HEK293 (cell line): ENCODE measurements at regions not wholly inside any gene's neighbourhood (a gene's known extent, or its start where the extent isn't known, plus 50 kb on each side); places are given as distances from the start of the nearest gene placed in this dataset.

Experiments
- CTCF ChIA-PET: fragments of 350-600 bp; formaldehyde crosslinking; extraction: SDS; loops from one replicate; lab custom pipeline; 2021; ENCODE audit warnings: antibody characterized with exemption; lab: Yijun Ruan, JAX
- POLR2A ChIA-PET: fragments of 300-600 bp; formaldehyde crosslinking; extraction: SDS; loops from one replicate; lab custom pipeline; 2020; ENCODE audit warnings: antibody characterized with exemption, inconsistent platforms; lab: Yijun Ruan, JAX
- H3K27ac ChIP-seq: fragments of 200-500 bp; sonication (Bioruptor generic); 2 replicates; pipeline ENCODE4 v1.5.1; 2014; ENCODE audit warnings: low read depth, low read length, control low read depth, inconsistent platforms; ENCODE audit errors: extremely low read depth
- H3K36me3 ChIP-seq, 2 experiments: fragments of 200-500 bp in 1 of 2; sonication (Bioruptor generic) in 1 of 2; 1 replicate in 1 of 2; 2 replicates in 1 of 2; pipeline ENCODE4 v1.5.1; 2014 to 2017; ENCODE audit warnings: inconsistent platforms in 2 of 2, low read length in 2 of 2; ENCODE audit not compliant: control insufficient read depth in 2 of 2, insufficient read depth in 1 of 2
- H3K4me1 ChIP-seq: fragments of 200-500 bp; sonication (Bioruptor generic); 2 replicates; pipeline ENCODE4 v1.5.1; 2014; ENCODE audit warnings: mild to moderate bottlenecking, low read length, inconsistent platforms; ENCODE audit not compliant: control insufficient read depth, insufficient read depth
- H3K4me3 ChIP-seq: 2 replicates; pipeline ENCODE4 v1.5.1; 2011; ENCODE audit warnings: low read depth, mild to moderate bottlenecking, control low read depth, low read length, moderate library complexity
- H3K9me3 ChIP-seq: fragments of 200-500 bp; sonication (Bioruptor generic); 2 replicates; pipeline ENCODE4 v1.5.1; 2014; ENCODE audit warnings: low read depth, low read length, inconsistent platforms; ENCODE audit not compliant: control insufficient read depth, insufficient read depth
- BCL11A ChIP-seq: fragments of 450-650 bp; formaldehyde crosslinking; IDR thresholded peaks from 2 replicates; pipeline ENCODE4 v1.5.1; 2016; ENCODE audit warnings: low read depth, missing biosample characterization, missing genetic modification characterization
- GFI1B ChIP-seq: fragments of 450-650 bp; formaldehyde crosslinking; IDR thresholded peaks from 2 replicates; pipeline ENCODE4 v1.5.1; 2016; ENCODE audit warnings: missing biosample characterization, missing genetic modification characterization
- HOXC10 ChIP-seq: sonication (generic); formaldehyde crosslinking; IDR thresholded peaks from 2 replicates; pipeline ENCODE4 v1.8.1; 2023; ENCODE audit warnings: mild to moderate bottlenecking, missing genetic modification reagents
- PBX3 ChIP-seq: sonication (generic); formaldehyde crosslinking; IDR thresholded peaks from 2 replicates; pipeline ENCODE4 v1.8.1; 2022; ENCODE audit warnings: mild to moderate bottlenecking, moderate library complexity, missing genetic modification reagents
- SCRT2 ChIP-seq: fragments of 450-650 bp; formaldehyde crosslinking; IDR thresholded peaks from 2 replicates; pipeline ENCODE4 v1.5.1; 2016; ENCODE audit warnings: missing biosample characterization, missing genetic modification characterization
- SP2 ChIP-seq: fragments of 450-650 bp; formaldehyde crosslinking; IDR thresholded peaks from 2 replicates; pipeline ENCODE4 v1.5.1; 2016; ENCODE audit warnings: missing biosample characterization, missing genetic modification characterization
- SP7 ChIP-seq: fragments of 450-650 bp; formaldehyde crosslinking; IDR thresholded peaks from 2 replicates; pipeline ENCODE4 v1.5.1; 2016; ENCODE audit warnings: missing biosample characterization, missing genetic modification characterization
- TCF7L2 ChIP-seq: IDR thresholded peaks from 2 replicates; pipeline ENCODE4 v1.6.1; 2011; ENCODE audit warnings: low read depth, mild to moderate bottlenecking, inconsistent platforms, low read length, moderate library complexity, borderline replicate concordance
- YY2 ChIP-seq: fragments of 450-650 bp; formaldehyde crosslinking; IDR thresholded peaks from 2 replicates; pipeline ENCODE4 v1.5.1; 2016; ENCODE audit warnings: missing biosample characterization, missing genetic modification characterization
- ZBTB48 ChIP-seq: fragments of 450-650 bp; formaldehyde crosslinking; IDR thresholded peaks from 2 replicates; pipeline ENCODE4 v1.5.1; 2016; ENCODE audit warnings: missing biosample characterization, missing genetic modification characterization
- ZNF121 ChIP-seq: fragments of 450-650 bp; formaldehyde crosslinking; IDR thresholded peaks from 2 replicates; pipeline ENCODE4 v1.5.1; 2016; ENCODE audit warnings: missing biosample characterization, missing genetic modification characterization
- ZNF140 ChIP-seq: fragments of 450-650 bp; formaldehyde crosslinking; IDR thresholded peaks from 2 replicates; pipeline ENCODE4 v1.5.1; 2016; ENCODE audit warnings: missing biosample characterization, missing genetic modification characterization
- ZNF341 ChIP-seq: fragments of 450-650 bp; formaldehyde crosslinking; IDR thresholded peaks from 2 replicates; pipeline ENCODE4; 2016; ENCODE audit warnings: low read depth, missing biosample characterization, missing genetic modification characterization
- ZNF362 ChIP-seq: fragments of 450-650 bp; formaldehyde crosslinking; IDR thresholded peaks from 2 replicates; pipeline ENCODE4 v1.5.1; 2016; ENCODE audit warnings: missing biosample characterization, missing genetic modification characterization
- ZNF391 ChIP-seq: fragments of 450-650 bp; formaldehyde crosslinking; IDR thresholded peaks from 2 replicates; pipeline ENCODE4 v1.5.1; 2016; ENCODE audit warnings: low read depth, missing biosample characterization, missing genetic modification characterization, borderline replicate concordance
- ZNF394 ChIP-seq: fragments of 450-650 bp; formaldehyde crosslinking; IDR thresholded peaks from 2 replicates; pipeline ENCODE4 v1.5.1; 2016; ENCODE audit warnings: missing biosample characterization, missing genetic modification characterization, mild to moderate bottlenecking, moderate library complexity, borderline replicate concordance
- ZNF416 ChIP-seq: fragments of 450-650 bp; formaldehyde crosslinking; IDR thresholded peaks from 2 replicates; pipeline ENCODE4 v1.5.1; 2016; ENCODE audit warnings: missing biosample characterization, missing genetic modification characterization
- ZNF548 ChIP-seq: fragments of 450-650 bp; formaldehyde crosslinking; IDR thresholded peaks from 2 replicates; pipeline ENCODE4 v1.5.1; 2016; ENCODE audit warnings: missing biosample characterization, missing genetic modification characterization
- ZNF561 ChIP-seq: fragments of 450-650 bp; IDR thresholded peaks from 2 replicates; pipeline ENCODE4 v1.5.1; 2018; ENCODE audit warnings: missing biosample characterization, missing genetic modification characterization, borderline replicate concordance
- ZNF580 ChIP-seq: fragments of 450-650 bp; formaldehyde crosslinking; IDR thresholded peaks from 2 replicates; pipeline ENCODE4 v1.5.1; 2016; ENCODE audit warnings: missing biosample characterization, missing genetic modification characterization
- ZNF623 ChIP-seq: fragments of 450-650 bp; formaldehyde crosslinking; IDR thresholded peaks from 2 replicates; pipeline ENCODE4 v1.5.1; 2016; ENCODE audit warnings: missing biosample characterization, missing genetic modification characterization
- ZNF704 ChIP-seq: fragments of 450-650 bp; formaldehyde crosslinking; IDR thresholded peaks from 2 replicates; pipeline ENCODE4 v1.5.1; 2016; ENCODE audit warnings: missing biosample characterization, missing genetic modification characterization
- ZNF843 ChIP-seq: fragments of 450-650 bp; formaldehyde crosslinking; IDR thresholded peaks from 2 replicates; pipeline ENCODE4 v1.5.1; 2016; ENCODE audit warnings: missing biosample characterization, missing genetic modification characterization
- ZSCAN30 ChIP-seq: fragments of 450-650 bp; IDR thresholded peaks from 2 replicates; pipeline ENCODE4 v1.5.1; 2018; ENCODE audit warnings: missing biosample characterization, mild to moderate bottlenecking, missing genetic modification characterization, moderate library complexity

- TF ChIP-seq SCRT2 (tag by site-specific recombination) (no peak), ZNF362 (tag by site-specific recombination) (no peak), PBX3 (CRISPR knock-in tag) (no peak), YY2 (tag by site-specific recombination) (no peak), GFI1B (no peak), BCL11A (no peak)
Measured at GRCh38 chr3:177932750-177933660, 603.2 kb upstream of the KCNMB2 start (continued).

- H3K4me3 ChIP-seq = no peak overlapping the region
- TF ChIP-seq ZBTB48 (tag by site-specific recombination) (no peak), ZNF416 (tag by site-specific recombination) (no peak), ZNF580 (tag by site-specific recombination) (no peak), ZNF704 (tag by site-specific recombination) (no peak), ZNF341 (tag by site-specific recombination) (no peak), ZNF548 (tag by site-specific recombination) (no peak)
- H3K4me1 ChIP-seq = no peaks in the 10 kb centered on the region
- no peaks in the 10 kb centered on the region for H3K9me3 ChIP-seq
- CTCF ChIA-PET = no interaction called here
- H3K36me3 ChIP-seq = no peaks in the 10 kb centered on the region
- no peak overlapping the region for H3K27ac ChIP-seq
- POLR2A ChIA-PET = no interaction called here
Measured at GRCh38 chr3:177934001-177934891, 602.0 kb upstream of the KCNMB2 start.

GRCh38 chr3:177935047-177935446 is 601.2 kb upstream of the KCNMB2 start:
- Histone ChIP-seq H3K27ac (no peak overlapping the region), H3K4me3 (no peak overlapping the region), H3K9me3 (no peaks in the 10 kb centered on the region), H3K4me1 (no peaks in the 10 kb centered on the region), H3K36me3 (no peaks in the 10 kb centered on the region)
- POLR2A ChIA-PET = no interaction called here
- CTCF ChIA-PET = no interaction called here
- TF ChIP-seq TCF7L2 = peak; percentile 36; the same call in 1 of the 2 replicates
- no peak for TF ChIP-seq ZSCAN30 (tag by site-specific recombination)

- Histone ChIP-seq H3K36me3 (no peaks in the 10 kb centered on the region), H3K4me3 (no peak overlapping the region), H3K27ac (no peak overlapping the region), H3K9me3 (no peaks in the 10 kb centered on the region), H3K4me1 (no peaks in the 10 kb centered on the region)
- ChIA-PET POLR2A (no interaction called here), CTCF (no interaction called here)
- TF ChIP-seq ZNF391 (tag by site-specific recombination) = no peak
- TF ChIP-seq ZNF561 (tag by site-specific recombination) = no peak
- TF ChIP-seq HOXC10 (CRISPR knock-in tag) = no peak
- TF ChIP-seq SP2 (tag by site-specific recombination) = no peak
- no peak for TF ChIP-seq ZNF843 (tag by site-specific recombination)
- no peak for TF ChIP-seq ZNF121 (tag by site-specific recombination)
- no peak for TF ChIP-seq SP7
- TF ChIP-seq ZNF623 (tag by site-specific recombination) = no peak
- TF ChIP-seq ZNF140 (tag by site-specific recombination) = no peak
- TF ChIP-seq ZNF394 (tag by site-specific recombination) = no peak
- TF ChIP-seq, all 188 proteins: peak for 0
Measured at GRCh38 chr3:177936721-177937120, 599.5 kb upstream of the KCNMB2 start.
